ENCODE measurements at regions not wholly inside any gene's neighbourhood (a gene's known extent, or its start where the extent isn't known, plus 50 kb on each side); places are given as distances from the start of the nearest gene placed in this dataset.

- TF ChIP-seq TAF1 (IDR thresholded peaks at IDR 0.05; ENCODE audit: low read depth, low read length) (no peak), POLR2A (IDR thresholded peaks at IDR 0.05; ENCODE audit: low read depth, low read length) (no peak), POLR2AphosphoS5 (IDR thresholded peaks at IDR 0.05; ENCODE audit: low read depth, low read length) (no peak), PAX5 (IDR thresholded peaks at IDR 0.05; ENCODE audit: insufficient read depth, low read length, severe bottlenecking) (no peak), SPI1 (IDR thresholded peaks at IDR 0.05; ENCODE audit: low read depth, low read length) (no peak), POU2F2 (IDR thresholded peaks at IDR 0.05; ENCODE audit: low read depth, low read length) (no peak)
Observed at GRCh38 chr2:180664507-180664906, 315.9 kb upstream of the UBE2E3 start.
